Stimulated activated CD4-positive, alpha-beta T cell treated with anti-CD3 and anti-CD28 coated beads, Interleukin-12 subunit alpha, Interleukin-12 subunit beta, amount 100 ng/mL, for 4 hours (primary cell): ENCODE measurements at regions not wholly inside any gene's neighbourhood (a gene's known extent, or its start where the extent isn't known, plus 50 kb on each side); places are given as distances from the start of the nearest gene placed in this dataset.
A peak's percentile ranks its signal among the peaks of the same experiment; 100 is the strongest.
"Not testable (repeated sequence)": the region's sequence is repeated elsewhere in the genome, so short reads cannot be mapped to it uniquely, and the experiment has no call there.

ENCODE experiments used
- DNase-seq: peaks from one replicate; pipeline ENCODE4 v3.0.0-alpha.2; 2020

GRCh38 chr6:37580176-37580955, 80.7 kb upstream of the CCDC167 start:
- no peak for DNase-seq

- no peak for DNase-seq
Observed at GRCh38 chr6:37579444-37580067, 79.9 kb upstream of the CCDC167 start.

- no peak for DNase-seq
Observed at GRCh38 chr6:37578104-37578503, 78.4 kb upstream of the CCDC167 start.

GRCh38 chr6:37576336-37576737, 76.6 kb upstream of the CCDC167 start:
- no peak for DNase-seq

GRCh38 chr6:37575221-37575620, 75.5 kb upstream of the CCDC167 start:
- no peak for DNase-seq

GRCh38 chr6:37572334-37572733, 72.6 kb upstream of the CCDC167 start:
- DNase-seq: no peak

GRCh38 chr6:37570482-37571133, 70.9 kb upstream of the CCDC167 start:
- DNase-seq: no peak

GRCh38 chr6:37569743-37570481, 70.2 kb upstream of the CCDC167 start:
- DNase-seq: no peak

- DNase-seq: no peak
Observed at GRCh38 chr6:37569317-37569716, 69.6 kb upstream of the CCDC167 start.

GRCh38 chr6:37566950-37567349, 67.3 kb upstream of the CCDC167 start:
- DNase-seq: no peak

- peak; percentile 75 for DNase-seq
Observed at GRCh38 chr6:37566111-37566949, 66.6 kb upstream of the CCDC167 start.

GRCh38 chr6:37565267-37566110, 65.8 kb upstream of the CCDC167 start:
- DNase-seq: no peak

GRCh38 chr6:37562926-37563288, 63.2 kb upstream of the CCDC167 start:
- DNase-seq: not testable (repeated sequence)

GRCh38 chr6:37561361-37561760, 61.7 kb upstream of the CCDC167 start:
- no peak for DNase-seq

- no peak for DNase-seq
Observed at GRCh38 chr6:37560737-37561103, 61.0 kb upstream of the CCDC167 start.

GRCh38 chr6:37559501-37559900, 59.8 kb upstream of the CCDC167 start:
- DNase-seq: no peak

GRCh38 chr6:37559050-37559449, 59.4 kb upstream of the CCDC167 start:
- DNase-seq: no peak

- no peak for DNase-seq
Observed at GRCh38 chr6:37558646-37559045, 59.0 kb upstream of the CCDC167 start.

GRCh38 chr6:37558168-37558567, 58.5 kb upstream of the CCDC167 start:
- no peak for DNase-seq

- DNase-seq: no peak
Observed at GRCh38 chr6:37557645-37558114, 58.0 kb upstream of the CCDC167 start.

GRCh38 chr6:37556881-37557644, 57.4 kb upstream of the CCDC167 start:
- DNase-seq: no peak
